ENCODE measurements at regions not wholly inside any gene's neighbourhood (a gene's known extent, or its start where the extent isn't known, plus 50 kb on each side); places are given as distances from the start of the nearest gene placed in this dataset.

DNA sequence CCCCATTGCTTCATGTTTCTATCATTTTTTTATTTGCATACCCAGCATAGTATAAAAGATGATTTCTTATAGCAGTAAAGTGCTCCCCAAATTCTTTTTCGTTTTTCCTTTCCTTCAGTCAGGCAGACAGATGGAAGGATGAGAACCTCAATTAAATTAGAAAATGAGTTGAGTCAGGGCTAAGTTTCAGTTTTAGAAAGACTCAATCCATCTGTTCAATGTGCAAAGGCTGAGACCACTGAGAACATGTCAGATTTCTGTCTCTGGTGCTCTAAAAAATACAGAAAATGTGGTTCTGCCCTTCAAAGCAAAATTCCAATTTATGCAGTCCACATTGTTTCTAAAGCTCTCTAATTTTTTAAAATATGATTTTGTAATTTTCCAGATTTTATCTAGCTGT, 257.6 kb upstream of the HS3ST5 start:
- no peaks in the 10 kb centered on the region for H3K27me3 ChIP-seq (replicated peaks in 1 of 2; ENCODE audit: control insufficient read depth in 2 of 2, insufficient read depth in 2 of 2, low read length in 1 of 2)
- no peaks in the 10 kb centered on the region for H4K20me1 ChIP-seq (ENCODE audit: control insufficient read depth, insufficient read depth)
- 0% methylated on average over 1 of the region's 1 CpG for WGBS (ENCODE audit: insufficient coverage, insufficient replicate concordance, low lambda C conversion rate, missing lambda C conversion rate)
- RAD21 ChIA-PET (ENCODE audit: unreplicated experiment) = no interaction called here
- H3K9ac ChIP-seq (ENCODE audit: control insufficient read depth, insufficient read depth, low read length) = no peak overlapping the region
- POLR2A ChIA-PET = no interaction called here
- BruUV-seq (replicated peaks) = no TSS peak
- H2AFZ ChIP-seq (ENCODE audit: control insufficient read depth, low read depth, low read length) = no peak overlapping the region
- H3K36me3 ChIP-seq (ENCODE audit: control insufficient read depth in 2 of 2, insufficient read depth in 2 of 2, low read length in 1 of 2) = no peaks in the 10 kb centered on the region
- no peak overlapping the region for H3K27ac ChIP-seq (ENCODE audit: control insufficient read depth, insufficient read depth)
- TF ChIP-seq ZSCAN29 (IDR thresholded peaks at IDR 0.05) (no peak), SREBF2 (IDR thresholded peaks at IDR 0.05; ENCODE audit: low read length) (no peak), STAT1 (conservative IDR thresholded peaks at IDR 0.05) (no peak), MTA2 (IDR thresholded peaks at IDR 0.05; ENCODE audit: low read depth) (no peak), MYB (IDR thresholded peaks at IDR 0.05; ENCODE audit: borderline replicate concordance, low read depth, low read length) (no peak), FOXM1 (IDR thresholded peaks at IDR 0.05; ENCODE audit: low read depth, low read length) (no peak), DPF2 (IDR thresholded peaks at IDR 0.05) (no peak), E2F8 (IDR thresholded peaks at IDR 0.05; ENCODE audit: low read depth, partially characterized antibody) (no peak), RCOR1 (conservative IDR thresholded peaks at IDR 0.05; ENCODE audit: low read depth, low read length) (no peak), SMC3 (IDR thresholded peaks at IDR 0.05; ENCODE audit: borderline replicate concordance, low read length) (no peak), CBX3 (IDR thresholded peaks at IDR 0.05; ENCODE audit: borderline replicate concordance, low read depth) (no peak), PML (IDR thresholded peaks at IDR 0.05; ENCODE audit: low read length) (no peak), RB1 (IDR thresholded peaks at IDR 0.05; ENCODE audit: borderline replicate concordance) (no peak), YY1 (IDR thresholded peaks at IDR 0.05; ENCODE audit: low read depth, low read length) (no peak), PAX8 (IDR thresholded peaks at IDR 0.05) (no peak), EED (IDR thresholded peaks at IDR 0.05; ENCODE audit: low read depth) (no peak), RUNX3 (IDR thresholded peaks at IDR 0.05; ENCODE audit: low read length) (no peak), WRNIP1 (IDR thresholded peaks at IDR 0.05; ENCODE audit: borderline replicate concordance, low read depth, low read length) (no peak), MEF2A (IDR thresholded peaks at IDR 0.05; ENCODE audit: insufficient read depth, low read depth, low read length) (no peak)
- ATAC-seq (no peak), DNase-seq (ENCODE audit: low read depth, low spot score) (no peak), FAIRE-seq (no peak)
- no peaks in the 10 kb centered on the region for H3K79me2 ChIP-seq (ENCODE audit: control insufficient read depth, insufficient read depth, low read length)
- intact Hi-C loops (cut with micrococcal nuclease; ENCODE audit: unreplicated experiment) = no loop called here
- no peaks in the 10 kb centered on the region for H3K9me3 ChIP-seq (replicated peaks; ENCODE audit: control insufficient read depth, insufficient read depth, low read length)
- CTCF ChIA-PET = interaction anchor here (0.6 kb wide), 1 partner anchor 733 kb away, joined by 3 read pairs; no protein-coding TSS in a partner anchor
- SMC1A ChIA-PET (ENCODE audit: uncharacterized antibody, unreplicated experiment) = no interaction called here
- no peaks in the 10 kb centered on the region for H3K4me1 ChIP-seq (ENCODE audit: control insufficient read depth, insufficient read depth, low read length)
- in situ Hi-C loops (cut with MboI) = no loop called here
- H3K4me3 ChIP-seq = no peak overlapping the region
- no peak overlapping the region for H3K4me2 ChIP-seq (ENCODE audit: control insufficient read depth, insufficient read depth)
